PC-9 (cell line): ENCODE measurements at regions not wholly inside any gene's neighbourhood (a gene's known extent, or its start where the extent isn't known, plus 50 kb on each side); places are given as distances from the start of the nearest gene placed in this dataset.

Source experiments
- BruUV-seq: library from RNA; stranded (reverse); fragments of 400-500 nt; replicated peaks from 2 replicates; lab custom pipeline; 2021; lab: Mats Ljungman, UMichigan
- CTCF ChIA-PET: fragments of 300-600 bp; sonication (Branson Sonifier 250); formaldehyde crosslinking; loops from one replicate; lab custom pipeline; 2022; ENCODE audit warnings: antibody characterized with exemption; lab: Charles Lee
- POLR2A ChIA-PET: fragments of 300-600 bp; sonication (Branson Sonifier 250); formaldehyde crosslinking; loops from one replicate; lab custom pipeline; 2022; ENCODE audit warnings: antibody characterized with exemption; ENCODE audit not compliant: unreplicated experiment; lab: Charles Lee
- DNase-seq, 2 experiments: peaks; one replicate each; pipeline versions ENCODE4 v3.0.0 to v3.0.0-alpha.2; 2015 to 2022; ENCODE audit warnings: mixed read lengths in 1 of 2
- H2AFZ ChIP-seq: fragments of 200-600 bp; sonication (generic); 2 replicates; pipeline ENCODE4 v1.8.1; 2017; ENCODE audit warnings: antibody characterized with exemption
- H3F3A ChIP-seq: fragments of 200-600 bp; sonication (generic); 2 replicates; pipeline ENCODE4 v1.8.1; 2017; ENCODE audit warnings: antibody characterized with exemption, mild to moderate bottlenecking, low read depth; ENCODE audit not compliant: insufficient read depth
- H3K27ac ChIP-seq: fragments of 200-600 bp; sonication (generic); 2 replicates; pipeline ENCODE4 v1.6.1; 2016; ENCODE audit warnings: mixed run types
- H3K27me3 ChIP-seq: fragments of 200-600 bp; sonication (generic); 2 replicates; pipeline ENCODE4 v1.6.1; 2016; ENCODE audit warnings: low read depth, mixed run types; ENCODE audit not compliant: insufficient read depth
- H3K36me3 ChIP-seq: fragments of 200-600 bp; sonication (generic); 2 replicates; pipeline ENCODE4 v1.6.1; 2016; ENCODE audit warnings: low read depth, mixed run types
- H3K4me1 ChIP-seq: fragments of 200-600 bp; sonication (generic); replicated peaks from 2 replicates; pipeline ENCODE4 v1.6.1; 2016; ENCODE audit warnings: mixed run types; ENCODE audit not compliant: insufficient read depth
- H3K4me2 ChIP-seq: fragments of 200-600 bp; sonication (generic); 2 replicates; pipeline ENCODE4 v1.6.1; 2017; ENCODE audit warnings: mixed run types
- H3K4me3 ChIP-seq: fragments of 200-600 bp; sonication (generic); 2 replicates; pipeline ENCODE4 v1.6.1; 2016; ENCODE audit warnings: mixed run types
- H3K79me2 ChIP-seq: fragments of 200-600 bp; sonication (generic); 2 replicates; pipeline ENCODE4 v1.6.1; 2017; ENCODE audit warnings: low read depth, mixed run types
- H3K9me2 ChIP-seq: fragments of 200-600 bp; sonication (generic); 2 replicates; pipeline ENCODE4 v1.8.1; 2017; ENCODE audit warnings: mild to moderate bottlenecking; ENCODE audit not compliant: insufficient read depth
- H3K9me3 ChIP-seq: fragments of 200-600 bp; sonication (generic); 2 replicates; pipeline ENCODE4 v1.8.1; 2016; ENCODE audit warnings: low read depth; ENCODE audit not compliant: insufficient read depth
- H4K20me1 ChIP-seq: fragments of 200-600 bp; sonication (generic); 2 replicates; pipeline ENCODE4 v1.8.1; 2017; ENCODE audit not compliant: insufficient read depth
- EZH2 ChIP-seq: fragments of 200-600 bp; sonication (generic); IDR thresholded peaks from 2 replicates; pipeline ENCODE4 v1.8.0; 2017; ENCODE audit warnings: antibody characterized with exemption, low read depth
- intact Hi-C: fragments of 100-400 bp; cut with micrococcal nuclease; formaldehyde crosslinking; loops from one replicate; pipeline ENCODE4 v1.10.0; 2022; ENCODE audit not compliant: unreplicated experiment
- TF ChIP-seq, protein P1 (sequence below): fragments of 200-600 bp; sonication (generic); conservative IDR thresholded peaks from 2 replicates; pipeline ENCODE4 v1.6.1; 2017; ENCODE audit warnings: mixed run types, antibody characterized with exemption, mild to moderate bottlenecking, moderate library complexity

DNA sequence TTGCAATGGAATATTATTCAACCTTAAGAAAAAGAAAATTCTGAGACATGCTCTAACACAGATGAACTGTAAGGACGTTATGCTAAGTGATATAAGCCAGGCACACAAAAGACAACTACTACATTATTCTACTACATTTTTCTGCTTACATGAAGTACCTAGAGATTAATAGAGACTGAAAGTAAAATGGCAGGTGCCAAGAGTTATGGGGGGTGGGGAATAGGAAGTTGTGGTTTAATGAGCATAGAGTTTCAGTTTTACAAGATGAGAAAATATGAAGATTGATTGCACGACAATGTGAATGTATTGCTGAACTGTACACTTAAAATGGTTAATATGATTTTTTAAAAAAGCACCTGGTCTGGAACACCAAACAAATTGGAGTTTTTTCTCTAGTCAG, 1231.6 kb upstream of the DDX18 start:
- no TSS peak for BruUV-seq

DNA sequence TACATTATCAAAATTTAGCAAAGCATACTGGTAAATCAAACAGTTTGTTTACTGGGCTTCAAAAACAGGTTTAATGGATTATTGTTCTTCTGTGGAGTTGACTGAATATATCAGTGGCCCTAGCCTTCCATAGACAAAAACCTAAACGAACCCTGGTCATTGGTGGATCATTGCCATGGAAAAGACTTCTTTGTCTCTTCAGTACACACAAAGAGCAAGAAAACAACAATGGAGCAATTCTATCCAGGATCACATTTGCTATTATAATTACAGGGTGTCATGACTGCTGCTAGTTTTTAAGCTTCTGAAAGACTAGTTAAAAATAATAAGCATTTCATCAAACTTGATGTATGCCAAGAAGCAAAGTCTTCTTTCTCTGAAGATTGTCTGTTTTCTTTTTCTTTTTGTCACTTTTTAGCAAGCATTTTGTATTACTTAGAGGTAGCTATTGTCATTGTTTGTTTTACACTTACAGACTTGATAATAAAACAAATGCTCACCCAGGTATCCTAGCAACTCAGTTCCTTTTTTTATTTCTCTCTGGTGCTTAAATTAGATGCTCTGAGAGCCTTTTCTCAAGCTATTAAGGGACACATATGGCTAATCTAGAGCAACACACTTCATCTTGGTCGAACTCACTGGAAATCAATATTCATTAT, 1228.7 kb upstream of the DDX18 start:
- no TSS peak for BruUV-seq
- no peak for DNase-seq
- no peaks in the 10 kb centered on the region for H4K20me1 ChIP-seq

More for the DNA sequence above, 1231.6 kb upstream of the DDX18 start:
- H4K20me1 ChIP-seq = no peaks in the 10 kb centered on the region
- no peak overlapping the region for H2AFZ ChIP-seq
- no peaks in the 10 kb centered on the region for H3K4me1 ChIP-seq
- intact Hi-C loops = no loop called here
- ChIA-PET CTCF (no interaction called here), POLR2A (no interaction called here)
- no peak overlapping the region for H3K4me2 ChIP-seq
- H3K9me3 ChIP-seq = no peaks in the 10 kb centered on the region
- H3K27ac ChIP-seq = no peak overlapping the region
- no peaks in the 10 kb centered on the region for H3K36me3 ChIP-seq
- no peaks in the 10 kb centered on the region for H3K27me3 ChIP-seq
- no peaks in the 10 kb centered on the region for H3F3A ChIP-seq
- no peaks in the 10 kb centered on the region for H3K79me2 ChIP-seq
- TF ChIP-seq, protein P1, sequence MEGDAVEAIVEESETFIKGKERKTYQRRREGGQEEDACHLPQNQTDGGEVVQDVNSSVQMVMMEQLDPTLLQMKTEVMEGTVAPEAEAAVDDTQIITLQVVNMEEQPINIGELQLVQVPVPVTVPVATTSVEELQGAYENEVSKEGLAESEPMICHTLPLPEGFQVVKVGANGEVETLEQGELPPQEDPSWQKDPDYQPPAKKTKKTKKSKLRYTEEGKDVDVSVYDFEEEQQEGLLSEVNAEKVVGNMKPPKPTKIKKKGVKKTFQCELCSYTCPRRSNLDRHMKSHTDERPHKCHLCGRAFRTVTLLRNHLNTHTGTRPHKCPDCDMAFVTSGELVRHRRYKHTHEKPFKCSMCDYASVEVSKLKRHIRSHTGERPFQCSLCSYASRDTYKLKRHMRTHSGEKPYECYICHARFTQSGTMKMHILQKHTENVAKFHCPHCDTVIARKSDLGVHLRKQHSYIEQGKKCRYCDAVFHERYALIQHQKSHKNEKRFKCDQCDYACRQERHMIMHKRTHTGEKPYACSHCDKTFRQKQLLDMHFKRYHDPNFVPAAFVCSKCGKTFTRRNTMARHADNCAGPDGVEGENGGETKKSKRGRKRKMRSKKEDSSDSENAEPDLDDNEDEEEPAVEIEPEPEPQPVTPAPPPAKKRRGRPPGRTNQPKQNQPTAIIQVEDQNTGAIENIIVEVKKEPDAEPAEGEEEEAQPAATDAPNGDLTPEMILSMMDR = no peak
- no peak for TF ChIP-seq EZH2
- DNase-seq = no peak
- no peaks in the 10 kb centered on the region for H3K9me2 ChIP-seq
- no peak overlapping the region for H3K4me3 ChIP-seq

DNA sequence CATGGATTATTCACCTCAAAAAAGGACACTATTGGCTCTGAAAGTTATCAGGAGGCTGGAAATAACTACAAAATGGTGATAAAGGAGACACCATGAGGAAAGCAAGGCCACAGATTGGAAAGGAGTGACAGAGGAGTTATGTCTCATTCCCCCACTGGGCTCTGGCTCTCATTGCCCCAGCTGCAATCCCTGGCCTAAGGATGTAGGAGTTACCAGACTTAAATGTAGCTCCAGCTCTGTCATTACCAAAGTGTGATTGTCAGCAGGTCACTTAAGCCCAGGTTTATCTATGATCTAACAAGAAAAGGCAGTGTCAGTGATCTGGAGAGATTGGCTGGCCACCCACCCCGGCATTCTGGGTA, 1228.2 kb upstream of the DDX18 start:
- no peak overlapping the region for H3K27ac ChIP-seq
- H4K20me1 ChIP-seq = no peaks in the 10 kb centered on the region
- no peaks in the 10 kb centered on the region for H3K9me2 ChIP-seq
- no peak for DNase-seq
- intact Hi-C loops = no loop called here
- no peaks in the 10 kb centered on the region for H3F3A ChIP-seq
- no peak overlapping the region for H3K4me3 ChIP-seq
- TF ChIP-seq, protein P1 = no peak
- TF ChIP-seq EZH2 = no peak
- ChIA-PET CTCF (no interaction called here), POLR2A (no interaction called here)
- H3K4me2 ChIP-seq = no peak overlapping the region
- no peak overlapping the region for H2AFZ ChIP-seq
- BruUV-seq = no TSS peak
- no peaks in the 10 kb centered on the region for H3K27me3 ChIP-seq
- no peaks in the 10 kb centered on the region for H3K36me3 ChIP-seq
- no peaks in the 10 kb centered on the region for H3K9me3 ChIP-seq
- no peaks in the 10 kb centered on the region for H3K4me1 ChIP-seq
- H3K79me2 ChIP-seq = no peaks in the 10 kb centered on the region

More for the DNA sequence above, 1228.7 kb upstream of the DDX18 start:
- intact Hi-C loops = no loop called here
- H3K27ac ChIP-seq = no peak overlapping the region
- H3K9me2 ChIP-seq = no peaks in the 10 kb centered on the region
- TF ChIP-seq, protein P1 = no peak
- TF ChIP-seq EZH2 = no peak
- no peaks in the 10 kb centered on the region for H3K9me3 ChIP-seq
- no peak overlapping the region for H3K4me3 ChIP-seq
- H3K4me1 ChIP-seq = no peaks in the 10 kb centered on the region
- no peak overlapping the region for H3K4me2 ChIP-seq
- no peaks in the 10 kb centered on the region for H3K79me2 ChIP-seq
- no peaks in the 10 kb centered on the region for H3K27me3 ChIP-seq
- CTCF ChIA-PET = no interaction called here
- H3F3A ChIP-seq = no peaks in the 10 kb centered on the region
- H3K36me3 ChIP-seq = no peaks in the 10 kb centered on the region
- POLR2A ChIA-PET = no interaction called here
- no peak overlapping the region for H2AFZ ChIP-seq
